ENCODE measurements at regions not wholly inside any gene's neighbourhood (a gene's known extent, or its start where the extent isn't known, plus 50 kb on each side); places are given as distances from the start of the nearest gene placed in this dataset.

DNA sequence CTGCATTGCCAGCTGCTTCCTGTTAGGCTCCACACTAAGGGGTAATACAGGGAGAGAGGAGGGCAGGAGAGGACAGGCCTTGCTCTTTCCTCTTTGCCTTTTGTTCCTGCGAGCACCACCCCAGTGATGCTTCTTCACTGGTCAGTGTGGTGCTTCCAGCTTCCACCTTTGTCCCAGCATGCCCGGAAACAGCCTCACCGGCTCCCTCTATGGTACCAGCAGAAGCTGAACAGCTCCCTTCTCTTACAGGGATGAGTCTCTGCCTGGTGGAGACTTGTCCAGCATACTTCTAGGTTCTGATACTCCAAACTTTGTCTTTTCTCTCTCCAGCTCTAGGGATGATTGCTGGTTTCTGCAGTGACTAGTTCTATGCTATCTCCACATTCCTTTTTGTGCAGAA lies 413.3 kb downstream of the TSN start:
- H3K4me1 Mint-ChIP-seq (ENCODE audit: low read depth, unreplicated experiment) = peaks cover 14% of the 10 kb centered on the region
- no peak overlapping the region for H3K4me3 Mint-ChIP-seq (ENCODE audit: unreplicated experiment)
- H3K36me3 Mint-ChIP-seq (ENCODE audit: low read depth, unreplicated experiment) = no peaks in the 10 kb centered on the region
- peaks cover 13% of the 10 kb centered on the region for H3K27me3 Mint-ChIP-seq (ENCODE audit: low read depth, unreplicated experiment)
- Histone ChIP-seq H3K4me2 (ENCODE audit: low read length) (no peak overlapping the region), H3K27ac (ENCODE audit: low read depth, low read length) (no peak overlapping the region), H2AFZ (ENCODE audit: low read depth, low read length) (no peak overlapping the region), H3K9ac (ENCODE audit: low read length) (no peak overlapping the region), H3K9me3 (ENCODE audit: insufficient read depth, low read depth, low read length) (no peaks in the 10 kb centered on the region), H3K79me2 (ENCODE audit: insufficient read depth, low read length) (no peaks in the 10 kb centered on the region), H3K36me3 (ENCODE audit: insufficient read depth, low read length) (no peaks in the 10 kb centered on the region), H3K4me1 (ENCODE audit: insufficient read depth, low read length) (no peaks in the 10 kb centered on the region), H3K27me3 (ENCODE audit: insufficient read depth, low read length) (no peaks in the 10 kb centered on the region), H4K20me1 (ENCODE audit: insufficient read depth, low read length) (no peaks in the 10 kb centered on the region), H3K4me3 (ENCODE audit: insufficient read depth, low read depth, low read length) (no peak overlapping the region)
- no peak for TF ChIP-seq EZH2 (IDR thresholded peaks at IDR 0.05; ENCODE audit: insufficient read depth, low read length)
- TF ChIP-seq, protein P1, sequence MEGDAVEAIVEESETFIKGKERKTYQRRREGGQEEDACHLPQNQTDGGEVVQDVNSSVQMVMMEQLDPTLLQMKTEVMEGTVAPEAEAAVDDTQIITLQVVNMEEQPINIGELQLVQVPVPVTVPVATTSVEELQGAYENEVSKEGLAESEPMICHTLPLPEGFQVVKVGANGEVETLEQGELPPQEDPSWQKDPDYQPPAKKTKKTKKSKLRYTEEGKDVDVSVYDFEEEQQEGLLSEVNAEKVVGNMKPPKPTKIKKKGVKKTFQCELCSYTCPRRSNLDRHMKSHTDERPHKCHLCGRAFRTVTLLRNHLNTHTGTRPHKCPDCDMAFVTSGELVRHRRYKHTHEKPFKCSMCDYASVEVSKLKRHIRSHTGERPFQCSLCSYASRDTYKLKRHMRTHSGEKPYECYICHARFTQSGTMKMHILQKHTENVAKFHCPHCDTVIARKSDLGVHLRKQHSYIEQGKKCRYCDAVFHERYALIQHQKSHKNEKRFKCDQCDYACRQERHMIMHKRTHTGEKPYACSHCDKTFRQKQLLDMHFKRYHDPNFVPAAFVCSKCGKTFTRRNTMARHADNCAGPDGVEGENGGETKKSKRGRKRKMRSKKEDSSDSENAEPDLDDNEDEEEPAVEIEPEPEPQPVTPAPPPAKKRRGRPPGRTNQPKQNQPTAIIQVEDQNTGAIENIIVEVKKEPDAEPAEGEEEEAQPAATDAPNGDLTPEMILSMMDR (IDR thresholded peaks at IDR 0.05; ENCODE audit: insufficient read depth, low read depth, low read length) = no peak
- no peak for DNase-seq (ENCODE audit: low read depth)
- H3K27ac Mint-ChIP-seq (ENCODE audit: unreplicated experiment) = no peak overlapping the region
- FAIRE-seq = no peak
- no peaks in the 10 kb centered on the region for H3K9me3 Mint-ChIP-seq (ENCODE audit: unreplicated experiment)

DNA sequence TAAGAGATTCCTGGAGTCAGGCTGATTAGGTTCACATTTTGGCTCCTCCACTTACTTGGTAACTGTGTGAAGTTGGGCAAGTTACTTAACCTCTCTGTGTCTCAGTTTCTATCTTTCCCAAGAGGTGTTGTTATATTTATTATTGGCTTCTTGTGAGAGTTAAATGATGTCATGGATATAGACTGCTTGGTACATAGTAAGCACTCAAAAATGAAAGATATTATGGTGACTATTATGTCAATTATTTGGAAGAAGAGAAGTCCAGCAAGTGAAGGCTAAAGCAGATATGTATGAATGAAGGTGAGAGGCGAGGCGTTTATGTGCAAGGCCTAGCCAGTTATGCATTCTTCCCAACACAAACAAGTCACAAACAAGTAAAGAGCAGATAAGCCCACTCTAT lies 417.4 kb downstream of the TSN start:
- no peaks in the 10 kb centered on the region for H3K36me3 ChIP-seq (ENCODE audit: insufficient read depth, low read length)
- H3K4me1 ChIP-seq (ENCODE audit: insufficient read depth, low read length) = no peaks in the 10 kb centered on the region
- Mint-ChIP-seq H3K4me1 (ENCODE audit: low read depth, unreplicated experiment) (peaks cover 2% of the 10 kb centered on the region), H3K27ac (ENCODE audit: unreplicated experiment) (no peak overlapping the region), H3K9me3 (ENCODE audit: unreplicated experiment) (no peaks in the 10 kb centered on the region), H3K4me3 (ENCODE audit: unreplicated experiment) (no peak overlapping the region), H3K36me3 (ENCODE audit: low read depth, unreplicated experiment) (no peaks in the 10 kb centered on the region), H3K27me3 (ENCODE audit: low read depth, unreplicated experiment) (peaks cover 18% of the 10 kb centered on the region)
- no peak overlapping the region for H3K27ac ChIP-seq (ENCODE audit: low read depth, low read length)
- no peak for TF ChIP-seq EZH2 (IDR thresholded peaks at IDR 0.05; ENCODE audit: insufficient read depth, low read length)
- TF ChIP-seq, protein P1 (IDR thresholded peaks at IDR 0.05; ENCODE audit: insufficient read depth, low read depth, low read length) = no peak
- H3K4me3 ChIP-seq (ENCODE audit: insufficient read depth, low read depth, low read length) = no peak overlapping the region
- FAIRE-seq (no peak), DNase-seq (ENCODE audit: low read depth) (no peak)
- H2AFZ ChIP-seq (ENCODE audit: low read depth, low read length) = no peak overlapping the region
- no peaks in the 10 kb centered on the region for H3K79me2 ChIP-seq (ENCODE audit: insufficient read depth, low read length)
- no peaks in the 10 kb centered on the region for H4K20me1 ChIP-seq (ENCODE audit: insufficient read depth, low read length)
- no peaks in the 10 kb centered on the region for H3K9me3 ChIP-seq (ENCODE audit: insufficient read depth, low read depth, low read length)
- no peaks in the 10 kb centered on the region for H3K27me3 ChIP-seq (ENCODE audit: insufficient read depth, low read length)
- no peak overlapping the region for H3K9ac ChIP-seq (ENCODE audit: low read length)
- H3K4me2 ChIP-seq (ENCODE audit: low read length) = no peak overlapping the region

DNA sequence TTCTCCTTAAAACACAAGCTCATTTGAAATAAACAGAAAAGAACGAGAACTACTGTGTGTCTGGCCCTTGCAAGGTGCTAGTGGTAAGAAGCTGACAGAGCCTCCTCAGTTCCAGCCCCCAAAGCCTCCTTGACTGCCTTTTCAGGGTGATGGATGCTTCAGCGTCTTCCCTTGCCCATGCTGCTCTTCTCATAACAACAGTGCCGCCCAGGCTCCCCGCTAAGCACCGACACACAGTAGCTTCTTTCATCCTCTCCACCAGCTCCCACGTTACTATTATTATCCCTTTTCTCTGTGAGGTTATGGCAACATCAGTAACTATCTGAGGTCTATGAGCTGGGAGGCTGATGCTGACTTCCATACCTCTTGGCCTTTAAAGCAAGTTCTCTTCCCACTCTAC lies 418.6 kb downstream of the TSN start:
- Histone ChIP-seq H2AFZ (ENCODE audit: low read depth, low read length) (no peak overlapping the region), H3K79me2 (ENCODE audit: insufficient read depth, low read length) (no peaks in the 10 kb centered on the region), H3K36me3 (ENCODE audit: insufficient read depth, low read length) (no peaks in the 10 kb centered on the region), H4K20me1 (ENCODE audit: insufficient read depth, low read length) (no peaks in the 10 kb centered on the region), H3K4me3 (ENCODE audit: insufficient read depth, low read depth, low read length) (no peak overlapping the region), H3K27ac (ENCODE audit: low read depth, low read length) (no peak overlapping the region), H3K9me3 (ENCODE audit: insufficient read depth, low read depth, low read length) (no peaks in the 10 kb centered on the region), H3K4me1 (ENCODE audit: insufficient read depth, low read length) (no peaks in the 10 kb centered on the region), H3K27me3 (ENCODE audit: insufficient read depth, low read length) (no peaks in the 10 kb centered on the region), H3K4me2 (ENCODE audit: low read length) (no peak overlapping the region), H3K9ac (ENCODE audit: low read length) (no peak overlapping the region)
- Mint-ChIP-seq H3K4me1 (ENCODE audit: low read depth, unreplicated experiment) (no peaks in the 10 kb centered on the region), H3K9me3 (ENCODE audit: unreplicated experiment) (no peaks in the 10 kb centered on the region), H3K27me3 (ENCODE audit: low read depth, unreplicated experiment) (peaks cover 21% of the 10 kb centered on the region), H3K27ac (ENCODE audit: unreplicated experiment) (no peak overlapping the region), H3K4me3 (ENCODE audit: unreplicated experiment) (no peak overlapping the region), H3K36me3 (ENCODE audit: low read depth, unreplicated experiment) (no peaks in the 10 kb centered on the region)
- no peak for DNase-seq (ENCODE audit: low read depth)
- FAIRE-seq = no peak
- TF ChIP-seq EZH2 (IDR thresholded peaks at IDR 0.05; ENCODE audit: insufficient read depth, low read length) = no peak
- TF ChIP-seq, protein P1 (IDR thresholded peaks at IDR 0.05; ENCODE audit: insufficient read depth, low read depth, low read length) = no peak
